Stimulated activated memory B cell treated with anti-CD40 and anti-IgM and Interleukin-4, amounts not matched to agents 10 μg/mL and 1 μg/mL and 100 μg/mL, for 72 hours (primary cell): ENCODE measurements at regions not wholly inside any gene's neighbourhood (a gene's known extent, or its start where the extent isn't known, plus 50 kb on each side); places are given as distances from the start of the nearest gene placed in this dataset.

Experiments used
- ATAC-seq: fragments of 150-1000 bp; cut with Tn5 transposase; 2 replicates; pipeline ENCODE4 v1.10.0; 2021
- H3K27ac Mint-ChIP-seq: one replicate; pipeline ENCODE4 v1.8.0; 2022; ENCODE audit warnings: mild to moderate bottlenecking, mixed read lengths
- H3K27me3 Mint-ChIP-seq: one replicate; pipeline ENCODE4 v1.8.0; 2022; ENCODE audit warnings: mixed read lengths
- H3K36me3 Mint-ChIP-seq: one replicate; pipeline ENCODE4 v1.8.0; 2022; ENCODE audit warnings: mixed read lengths
- H3K4me1 Mint-ChIP-seq: one replicate; pipeline ENCODE4 v1.8.0; 2022; ENCODE audit warnings: mixed read lengths
- H3K4me3 Mint-ChIP-seq: one replicate; pipeline ENCODE4 v1.8.0; 2022; ENCODE audit warnings: mild to moderate bottlenecking, moderate library complexity, mixed read lengths
- H3K9me3 Mint-ChIP-seq: one replicate; pipeline ENCODE4 v1.8.0; 2022; ENCODE audit warnings: mixed read lengths

DNA sequence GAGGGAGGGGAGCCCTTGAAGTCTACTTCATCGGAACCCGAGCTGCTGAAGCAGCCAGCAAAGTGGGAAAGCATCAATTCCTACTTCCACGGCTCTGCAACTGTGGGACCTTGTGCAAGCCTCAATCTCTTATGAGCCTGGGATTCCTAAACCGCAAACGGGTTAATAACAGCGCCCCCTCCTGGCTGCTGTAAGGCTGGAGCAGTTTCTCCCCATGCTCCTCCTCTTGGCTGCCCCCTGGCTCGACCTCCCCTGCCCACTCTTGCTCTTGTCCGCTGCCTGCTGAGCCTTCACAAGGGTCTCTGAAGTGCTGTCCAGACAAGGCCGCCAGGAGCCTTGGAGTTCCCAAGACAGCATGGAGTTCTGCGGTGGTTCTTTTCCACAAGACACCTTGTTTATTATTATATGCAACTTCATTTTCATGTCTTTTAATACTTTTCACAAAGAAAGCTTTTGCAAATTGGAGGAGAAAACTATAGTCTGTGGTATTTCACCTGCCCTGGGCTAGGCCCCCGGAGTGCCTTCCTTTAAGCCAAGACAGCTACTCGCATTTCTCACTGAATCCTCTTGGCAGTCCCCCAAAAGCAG is 157.2 kb downstream of the DDX1 start:
- Mint-ChIP-seq H3K4me3 (no peak overlapping the region), H3K4me1 (no peaks in the 10 kb centered on the region), H3K27me3 (peaks cover 15% of the 10 kb centered on the region), H3K36me3 (no peaks in the 10 kb centered on the region), H3K27ac (no peak overlapping the region), H3K9me3 (no peaks in the 10 kb centered on the region)
- ATAC-seq, result no peak

- Mint-ChIP-seq H3K27me3 (peaks cover 9% of the 10 kb centered on the region), H3K4me1 (no peaks in the 10 kb centered on the region), H3K9me3 (no peaks in the 10 kb centered on the region), H3K27ac (no peak overlapping the region), H3K36me3 (no peaks in the 10 kb centered on the region), H3K4me3 (no peak overlapping the region)
- no peak for ATAC-seq
Measured at GRCh38 chr2:15749460-15750432, 158.1 kb downstream of the DDX1 start.

DNA sequence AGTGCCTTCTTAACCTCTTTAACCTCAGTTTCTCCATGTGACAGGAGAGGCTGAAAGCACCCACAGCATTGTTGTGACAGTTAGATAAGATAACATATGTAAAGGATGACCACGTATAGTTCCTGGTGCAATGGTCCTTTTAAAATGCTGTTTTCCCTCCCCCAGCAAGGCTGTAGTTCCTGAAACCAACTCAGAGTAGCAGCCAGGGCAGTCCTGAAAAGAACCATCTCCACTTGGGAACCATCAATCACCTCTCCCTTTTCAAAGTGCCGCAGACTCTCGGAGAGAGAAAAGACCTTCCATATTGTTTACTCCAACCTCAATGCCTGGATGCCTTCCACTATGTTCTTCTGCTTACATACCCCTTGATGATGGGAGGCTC is 158.8 kb downstream of the DDX1 start:
- ATAC-seq, result no peak
- Mint-ChIP-seq H3K27ac (no peak overlapping the region), H3K9me3 (peaks cover 3% of the 10 kb centered on the region), H3K4me1 (no peaks in the 10 kb centered on the region), H3K4me3 (no peak overlapping the region), H3K27me3 (peaks cover 9% of the 10 kb centered on the region), H3K36me3 (no peaks in the 10 kb centered on the region)

DNA sequence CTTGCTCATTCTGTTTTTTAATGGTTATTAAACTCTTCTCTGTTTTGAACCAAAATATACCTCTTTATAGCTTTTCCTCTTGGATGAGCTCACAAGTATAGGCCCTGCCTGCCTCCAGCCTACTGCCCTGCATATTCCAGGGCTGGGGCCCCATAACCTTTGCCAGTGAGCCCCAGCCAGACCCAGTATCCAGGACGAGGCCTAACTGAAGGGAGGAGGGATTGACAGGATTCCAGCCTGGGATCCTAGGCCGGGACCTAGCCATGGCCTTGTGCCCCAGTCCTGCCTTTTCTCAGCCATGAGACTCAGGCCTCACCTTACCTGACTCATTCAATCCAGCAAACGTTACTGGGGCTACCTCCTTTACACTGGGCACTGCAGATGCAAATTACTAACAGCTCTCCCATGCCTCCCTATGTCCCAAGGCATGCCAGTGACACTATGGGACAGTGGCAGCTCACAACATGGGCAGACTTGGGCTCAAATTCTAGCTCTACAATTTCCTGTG is 159.2 kb downstream of the DDX1 start:
- Mint-ChIP-seq H3K27ac (no peak overlapping the region), H3K4me1 (no peaks in the 10 kb centered on the region), H3K4me3 (no peak overlapping the region), H3K27me3 (peaks cover 9% of the 10 kb centered on the region), H3K36me3 (no peaks in the 10 kb centered on the region), H3K9me3 (peaks cover 3% of the 10 kb centered on the region)
- ATAC-seq, result no peak

DNA sequence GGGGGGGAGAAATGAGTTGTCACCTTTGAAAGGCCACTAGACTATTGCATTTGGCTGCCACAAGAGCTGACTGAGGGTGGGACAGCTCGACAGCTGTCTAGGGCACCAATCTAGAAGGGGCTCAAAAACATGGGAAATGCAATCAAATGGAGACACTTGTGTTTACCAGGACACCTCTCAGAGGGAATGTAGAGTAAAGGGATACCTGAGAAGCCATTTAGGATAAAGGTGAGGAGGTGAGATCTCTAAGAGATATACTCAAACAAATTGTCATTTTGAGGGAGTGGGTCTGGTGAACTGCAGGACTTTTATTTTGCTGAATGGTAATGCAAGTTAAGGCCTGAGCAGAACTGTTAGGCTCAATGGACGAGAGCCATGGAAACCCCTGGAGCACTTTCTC is 159.8 kb downstream of the DDX1 start:
- Mint-ChIP-seq H3K4me1 (no peaks in the 10 kb centered on the region), H3K27ac (no peak overlapping the region), H3K9me3 (peaks cover 3% of the 10 kb centered on the region), H3K4me3 (no peak overlapping the region), H3K36me3 (no peaks in the 10 kb centered on the region), H3K27me3 (peaks cover 9% of the 10 kb centered on the region)
- no peak for ATAC-seq

DNA sequence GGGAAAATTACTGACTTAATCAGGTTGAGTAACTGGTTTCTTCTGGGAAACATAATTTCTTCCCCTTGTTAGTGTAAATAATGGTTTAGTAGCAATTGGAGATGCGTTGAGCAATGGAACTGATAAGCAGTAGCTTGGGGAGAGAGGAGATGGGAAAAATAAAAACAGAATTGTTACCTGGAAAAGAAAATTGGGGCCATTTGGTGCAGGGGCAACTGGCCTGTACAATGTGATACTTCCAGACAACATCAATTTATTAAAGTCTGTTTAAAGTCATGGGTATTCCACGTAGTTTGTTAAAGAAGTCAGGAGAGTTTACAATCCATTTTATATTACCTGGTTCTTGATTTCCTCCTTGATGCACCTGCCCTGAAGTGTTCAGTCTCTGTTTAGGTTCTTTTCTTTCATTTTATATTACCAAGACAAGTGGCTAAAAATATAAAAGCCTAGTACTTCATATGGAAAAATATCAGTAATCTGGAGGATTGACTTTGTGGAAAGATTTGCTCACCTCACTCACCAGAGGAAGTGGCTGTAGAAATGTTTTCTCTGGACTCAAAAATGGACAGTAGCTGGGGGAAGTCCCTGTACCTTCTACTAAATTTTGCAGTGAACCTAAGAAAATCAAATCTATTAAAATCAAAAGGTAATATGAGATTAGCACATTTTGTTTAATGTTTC is 161.0 kb downstream of the DDX1 start:
- Mint-ChIP-seq H3K9me3 (peaks cover 3% of the 10 kb centered on the region), H3K4me1 (no peaks in the 10 kb centered on the region), H3K27ac (no peak overlapping the region), H3K36me3 (no peaks in the 10 kb centered on the region), H3K27me3 (peaks cover 13% of the 10 kb centered on the region), H3K4me3 (no peak overlapping the region)
- no peak for ATAC-seq

DNA sequence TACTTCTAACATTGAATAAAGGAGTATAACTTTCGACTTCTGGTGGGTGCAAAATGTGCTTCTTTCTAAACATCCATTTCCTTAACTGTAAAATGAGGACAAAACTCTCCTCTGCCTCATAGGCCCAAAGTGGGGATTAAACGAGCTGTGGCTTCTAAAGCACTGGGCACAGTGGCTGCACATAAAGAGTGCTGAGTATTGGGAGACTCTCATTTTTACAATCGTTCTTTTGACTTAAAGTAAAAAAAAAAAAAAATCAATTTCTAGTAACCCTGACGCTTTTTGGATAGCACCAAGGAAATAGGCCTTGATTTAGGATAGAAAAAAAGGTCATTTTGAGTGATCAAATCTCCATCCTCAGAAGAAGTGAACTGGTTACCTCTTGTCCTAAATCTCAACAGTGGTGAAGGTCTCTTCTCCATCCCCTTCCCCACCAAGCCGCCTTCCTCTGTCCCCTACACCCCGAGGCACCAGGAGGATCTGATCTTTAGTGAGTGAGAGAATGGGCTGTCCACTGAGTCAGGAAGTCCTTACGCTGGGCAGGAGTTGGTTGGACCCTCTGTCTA is 161.6 kb downstream of the DDX1 start:
- no peak for ATAC-seq
- peaks cover 17% of the 10 kb centered on the region for H3K27me3 Mint-ChIP-seq
- H3K9me3 Mint-ChIP-seq, result peaks cover 4% of the 10 kb centered on the region
- no peaks in the 10 kb centered on the region for H3K36me3 Mint-ChIP-seq
- H3K4me3 Mint-ChIP-seq, result no peak overlapping the region
- no peak overlapping the region for H3K27ac Mint-ChIP-seq
- H3K4me1 Mint-ChIP-seq, result no peaks in the 10 kb centered on the region

- ATAC-seq, result no peak
- Mint-ChIP-seq H3K27me3 (peaks cover 22% of the 10 kb centered on the region), H3K27ac (no peak overlapping the region), H3K36me3 (no peaks in the 10 kb centered on the region), H3K9me3 (peaks cover 5% of the 10 kb centered on the region), H3K4me1 (no peaks in the 10 kb centered on the region), H3K4me3 (no peak overlapping the region)
Measured at GRCh38 chr2:15753811-15754702, 162.4 kb downstream of the DDX1 start.

GRCh38 chr2:15754703-15755099 is 163.0 kb downstream of the DDX1 start:
- Mint-ChIP-seq H3K27ac (no peak overlapping the region), H3K4me1 (no peaks in the 10 kb centered on the region), H3K36me3 (no peaks in the 10 kb centered on the region), H3K4me3 (no peak overlapping the region), H3K27me3 (peaks cover 22% of the 10 kb centered on the region), H3K9me3 (peaks cover 5% of the 10 kb centered on the region)
- ATAC-seq, result no peak

DNA sequence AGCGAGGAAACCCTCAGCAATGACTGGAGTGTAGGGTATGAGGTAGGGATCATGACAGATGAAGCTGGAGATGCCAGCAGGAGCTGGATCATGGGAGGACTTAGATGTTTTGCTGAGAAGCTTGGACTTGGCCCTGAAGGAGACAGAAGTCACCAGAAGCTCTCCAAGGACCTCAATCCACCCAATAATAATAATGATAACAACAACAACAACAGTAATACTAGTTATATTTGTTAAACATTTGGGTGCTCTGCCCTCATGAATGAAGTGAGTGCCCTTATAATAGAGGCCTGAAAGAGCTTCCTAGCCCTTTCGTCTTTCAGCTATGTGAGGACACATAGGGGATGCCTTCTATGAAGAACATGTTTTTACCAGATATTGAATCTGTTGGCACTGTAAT is 163.9 kb downstream of the DDX1 start:
- H3K9me3 Mint-ChIP-seq, result peaks cover 5% of the 10 kb centered on the region
- peaks cover 25% of the 10 kb centered on the region for H3K27me3 Mint-ChIP-seq
- H3K4me1 Mint-ChIP-seq, result no peaks in the 10 kb centered on the region
- H3K36me3 Mint-ChIP-seq, result no peaks in the 10 kb centered on the region
- H3K4me3 Mint-ChIP-seq, result no peak overlapping the region
- ATAC-seq, result no peak
- H3K27ac Mint-ChIP-seq, result no peak overlapping the region

- Mint-ChIP-seq H3K4me3 (no peak overlapping the region), H3K36me3 (no peaks in the 10 kb centered on the region), H3K9me3 (peaks cover 5% of the 10 kb centered on the region), H3K27ac (no peak overlapping the region), H3K27me3 (peaks cover 31% of the 10 kb centered on the region), H3K4me1 (no peaks in the 10 kb centered on the region)
- ATAC-seq, result no peak
Measured at GRCh38 chr2:15756011-15756550, 164.4 kb downstream of the DDX1 start.

DNA sequence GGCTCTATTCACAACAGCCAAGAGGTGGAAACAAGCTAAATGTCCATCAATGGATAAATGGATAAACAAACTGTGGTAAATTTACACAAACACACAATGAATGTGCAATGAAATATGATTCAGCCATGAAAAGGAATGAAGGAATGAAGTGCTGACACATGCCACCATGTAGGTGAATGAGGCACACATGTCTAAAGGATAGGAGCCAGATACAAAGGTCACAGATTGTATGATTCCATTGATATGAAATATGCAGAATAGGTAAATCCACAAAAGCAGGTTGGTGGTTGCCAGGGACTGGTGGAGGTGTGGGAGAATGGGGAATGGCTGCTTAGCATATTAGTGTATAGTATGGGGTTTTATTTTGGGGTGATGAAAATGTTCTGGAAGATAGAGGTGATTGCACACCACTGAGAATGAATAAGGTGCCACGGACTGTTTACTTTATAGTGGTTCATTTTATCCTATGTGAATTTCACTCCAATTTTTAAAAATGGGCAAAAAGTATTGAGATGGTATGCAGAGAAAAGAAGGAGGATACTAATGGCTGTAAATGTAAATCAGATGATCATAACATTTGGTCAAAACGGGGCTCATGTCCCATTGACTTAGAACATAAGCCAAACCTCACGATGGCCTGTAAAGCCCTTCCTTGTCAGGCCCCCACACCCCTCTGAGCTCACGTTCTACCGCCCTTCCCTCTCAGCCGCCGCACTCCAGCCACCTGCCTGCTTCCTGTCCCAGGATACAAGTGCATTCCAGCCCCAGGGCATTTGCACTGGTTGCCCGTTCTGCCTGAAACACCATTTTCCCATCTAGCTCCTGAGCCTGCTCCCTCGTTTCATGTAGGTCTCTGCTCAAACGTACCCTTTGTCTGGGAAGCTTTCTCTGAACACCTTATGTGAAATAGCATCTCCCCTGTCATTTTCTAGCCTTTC is 165.5 kb downstream of the DDX1 start:
- Mint-ChIP-seq H3K27me3 (peaks cover 37% of the 10 kb centered on the region), H3K4me3 (no peak overlapping the region), H3K27ac (no peak overlapping the region), H3K4me1 (no peaks in the 10 kb centered on the region), H3K36me3 (no peaks in the 10 kb centered on the region), H3K9me3 (peaks cover 5% of the 10 kb centered on the region)
- ATAC-seq, result no peak

DNA sequence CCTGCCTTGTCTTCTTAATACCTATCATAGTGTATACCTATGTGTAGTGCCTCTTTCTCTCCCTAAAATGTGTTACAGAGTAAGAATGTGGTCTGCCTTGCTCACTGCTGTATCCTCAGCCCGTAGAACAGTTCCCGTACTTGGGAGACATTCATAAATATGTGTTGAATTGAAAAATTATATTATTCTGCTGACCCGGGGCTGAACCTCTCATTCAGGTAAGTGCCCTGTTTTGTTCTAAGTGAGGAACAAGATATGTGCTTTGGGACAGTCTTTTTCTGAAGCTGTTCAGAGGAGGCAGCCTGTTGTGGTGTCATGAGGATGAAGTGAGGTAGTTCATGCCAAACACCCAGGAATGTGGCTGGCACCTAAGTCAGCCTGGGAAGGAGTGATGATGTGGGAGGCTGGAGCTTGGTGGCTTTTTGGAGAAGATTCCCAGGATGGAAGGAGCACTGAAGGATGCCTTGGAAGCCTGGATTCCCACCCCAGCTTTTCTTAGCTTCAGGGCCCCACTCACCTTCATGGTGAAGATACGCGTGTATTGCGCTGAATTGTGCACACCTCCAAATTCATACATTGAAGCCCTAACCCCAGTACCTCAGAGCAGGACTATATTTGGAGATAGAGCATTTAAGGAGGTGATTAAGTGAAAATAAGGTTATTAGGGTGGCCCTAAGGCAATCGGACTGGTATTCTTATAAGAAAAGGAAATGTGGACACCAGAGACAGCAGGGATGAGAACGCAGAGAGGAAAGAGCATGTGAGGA is 166.3 kb downstream of the DDX1 start:
- Mint-ChIP-seq H3K27me3 (peaks cover 37% of the 10 kb centered on the region), H3K36me3 (no peaks in the 10 kb centered on the region), H3K27ac (no peak overlapping the region), H3K9me3 (peaks cover 5% of the 10 kb centered on the region), H3K4me1 (no peaks in the 10 kb centered on the region), H3K4me3 (no peak overlapping the region)
- no peak for ATAC-seq
